HG03460 (cell line): ENCODE measurements at regions not wholly inside any gene's neighbourhood (a gene's known extent, or its start where the extent isn't known, plus 50 kb on each side); places are given as distances from the start of the nearest gene placed in this dataset.

ENCODE experiments used
- ATAC-seq: cut with Tn5 transposase; IDR thresholded peaks from one replicate; pipeline ENCODE4 v1.9.1; 2021; ENCODE audit not compliant: unreplicated experiment

DNA sequence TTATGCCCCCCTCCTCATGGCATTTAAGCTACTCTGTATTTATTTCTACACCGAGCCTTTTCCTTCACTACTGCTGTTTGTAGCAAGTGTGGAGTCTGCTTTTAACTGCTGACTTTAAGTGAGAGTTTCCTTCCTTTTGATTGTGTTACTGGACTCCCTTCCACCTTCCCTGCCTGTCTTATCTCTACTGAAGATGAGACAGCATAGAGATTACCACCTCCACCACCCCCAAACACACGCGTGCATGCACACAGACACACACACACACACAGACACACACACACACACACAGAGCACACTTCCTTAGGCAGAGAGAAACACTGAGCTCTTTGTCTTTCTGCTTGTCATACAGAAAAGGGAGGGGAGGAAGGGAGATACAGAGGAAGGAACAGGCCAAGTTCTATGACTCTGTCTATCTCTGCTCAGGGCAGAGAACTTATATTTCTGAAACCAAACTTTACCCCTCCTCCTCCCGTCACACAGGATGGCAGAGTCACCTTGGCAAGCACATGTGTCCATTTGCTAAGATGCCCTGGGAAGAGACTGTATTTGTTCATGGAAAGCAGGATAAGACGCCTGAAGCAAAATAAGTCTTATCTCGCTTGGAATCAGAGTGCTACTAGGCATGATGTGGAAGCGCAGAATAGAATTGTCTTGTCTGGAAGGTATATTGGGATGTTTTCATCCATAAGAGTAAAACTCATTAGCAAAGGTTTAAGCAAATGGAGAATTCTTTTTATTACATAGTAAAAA lies 81.8 kb upstream of the CAV2 start:
- no peak for ATAC-seq

DNA sequence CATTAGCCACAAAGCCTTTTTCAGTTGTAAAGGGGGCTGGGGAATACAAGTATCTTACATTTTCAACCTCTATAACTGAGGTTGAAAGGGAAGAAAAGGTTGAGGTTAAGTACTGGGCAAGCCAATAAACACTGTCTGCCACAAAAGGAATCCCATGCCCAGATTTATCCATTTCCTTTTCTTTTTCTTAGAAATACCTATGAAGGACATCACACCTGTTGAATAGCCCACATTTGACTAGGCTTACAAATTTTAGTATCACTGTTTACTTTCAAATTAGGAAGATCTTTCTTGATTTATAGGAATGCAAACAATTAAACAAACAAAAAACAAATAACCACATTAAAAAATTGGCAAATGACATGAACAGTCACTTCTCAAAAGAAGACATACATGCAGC lies 81.0 kb upstream of the CAV2 start:
- ATAC-seq: no peak

DNA sequence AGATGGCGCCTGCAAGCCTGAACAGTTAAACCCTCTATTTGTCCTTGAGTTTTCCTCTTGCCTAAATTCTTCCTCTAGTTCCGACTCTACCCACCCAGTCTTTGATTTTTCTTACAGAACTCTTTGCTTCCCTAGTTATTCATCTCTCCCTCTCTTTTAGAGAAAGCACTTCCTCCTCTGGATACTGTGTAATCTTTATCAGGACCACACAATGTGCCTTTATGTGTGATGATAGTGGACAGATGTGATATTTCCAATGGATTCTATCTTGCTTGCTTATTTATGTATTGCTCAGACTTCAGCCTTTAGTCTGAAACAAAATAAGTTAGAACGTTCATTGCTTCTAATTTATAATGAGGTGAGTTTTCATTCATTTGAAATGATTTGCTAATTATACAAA lies 79.5 kb upstream of the CAV2 start:
- no peak for ATAC-seq

DNA sequence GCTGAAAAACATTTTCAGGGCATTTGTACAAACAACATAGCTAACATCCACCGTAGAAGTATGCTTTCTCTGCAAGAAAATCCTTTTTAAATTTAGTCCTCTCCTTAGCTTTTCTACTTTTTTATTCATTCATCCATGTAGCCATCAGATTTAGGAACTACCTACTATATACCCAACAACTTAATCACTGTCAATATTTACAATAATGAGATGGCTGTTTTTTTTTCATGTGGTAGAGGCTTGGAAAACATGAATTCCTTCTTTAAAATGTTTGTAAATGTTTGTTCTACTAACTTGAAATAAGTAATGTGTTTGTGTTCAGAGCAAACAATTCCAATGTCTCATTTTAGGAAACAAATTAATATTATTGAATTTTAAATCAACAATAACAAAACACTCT lies 78.2 kb upstream of the CAV2 start:
- ATAC-seq: no peak

DNA sequence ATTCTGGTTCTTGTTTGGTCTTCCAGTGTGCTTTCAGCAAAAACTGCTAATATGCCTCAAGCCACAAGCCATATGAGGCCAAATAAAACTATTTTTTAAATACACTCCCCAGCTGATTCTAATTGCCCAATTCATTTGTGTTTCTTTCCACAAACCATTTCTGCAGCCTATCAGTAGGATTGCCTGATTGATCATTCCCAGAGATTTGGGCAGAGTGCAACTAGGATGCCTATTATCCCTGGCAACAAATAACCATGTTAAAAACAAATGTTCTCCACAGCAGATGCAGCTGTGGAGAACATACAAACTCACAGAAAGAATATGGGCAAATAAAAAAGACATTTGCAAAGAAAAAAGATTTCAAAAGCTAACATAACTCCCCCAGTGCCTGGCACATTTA lies 76.9 kb upstream of the CAV2 start:
- no peak for ATAC-seq

DNA sequence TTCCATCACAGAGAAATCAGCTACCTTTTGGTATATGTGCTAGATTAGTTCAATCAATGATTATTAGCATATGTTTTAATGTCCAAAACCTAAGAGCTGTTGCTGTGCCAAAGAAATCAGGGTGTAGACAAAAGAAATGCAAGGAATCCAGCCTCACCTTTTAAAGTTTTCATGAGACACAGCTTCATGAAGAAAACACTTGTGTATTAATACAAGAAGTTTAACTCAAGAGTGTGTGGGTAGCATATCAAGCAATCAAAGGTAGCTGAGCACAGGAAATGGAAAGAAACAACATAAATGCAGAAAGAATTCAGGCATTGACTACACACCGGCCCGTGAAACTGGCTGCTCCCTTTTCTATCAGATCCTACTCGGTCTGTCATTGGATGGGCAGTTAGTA lies 76.0 kb upstream of the CAV2 start:
- ATAC-seq: no peak

DNA sequence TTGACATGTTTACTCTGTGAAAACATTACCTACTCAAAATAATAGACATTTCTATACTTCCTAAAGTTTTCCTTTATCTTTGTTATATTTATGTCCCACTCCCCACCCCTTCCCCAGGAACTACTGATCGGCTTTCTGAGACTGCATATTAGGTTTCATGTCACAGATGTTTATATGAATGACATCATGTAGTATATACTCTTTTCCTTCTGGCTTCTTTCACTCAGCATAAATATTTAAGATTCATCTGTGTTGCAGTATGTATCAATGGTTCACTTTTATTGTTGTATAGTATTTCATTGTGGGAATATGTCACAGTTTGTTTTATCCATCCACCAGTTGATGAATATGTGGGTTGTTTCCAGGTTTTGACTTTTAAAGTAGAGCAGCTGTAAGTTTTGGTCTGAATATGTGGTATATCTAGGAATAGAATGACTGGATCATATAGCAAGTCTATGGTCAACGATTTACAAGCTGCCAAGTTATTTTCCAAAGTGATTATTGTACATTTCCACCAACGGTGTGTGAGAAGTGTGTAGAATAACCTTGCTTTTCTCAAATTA lies 73.8 kb upstream of the CAV2 start:
- no peak for ATAC-seq

DNA sequence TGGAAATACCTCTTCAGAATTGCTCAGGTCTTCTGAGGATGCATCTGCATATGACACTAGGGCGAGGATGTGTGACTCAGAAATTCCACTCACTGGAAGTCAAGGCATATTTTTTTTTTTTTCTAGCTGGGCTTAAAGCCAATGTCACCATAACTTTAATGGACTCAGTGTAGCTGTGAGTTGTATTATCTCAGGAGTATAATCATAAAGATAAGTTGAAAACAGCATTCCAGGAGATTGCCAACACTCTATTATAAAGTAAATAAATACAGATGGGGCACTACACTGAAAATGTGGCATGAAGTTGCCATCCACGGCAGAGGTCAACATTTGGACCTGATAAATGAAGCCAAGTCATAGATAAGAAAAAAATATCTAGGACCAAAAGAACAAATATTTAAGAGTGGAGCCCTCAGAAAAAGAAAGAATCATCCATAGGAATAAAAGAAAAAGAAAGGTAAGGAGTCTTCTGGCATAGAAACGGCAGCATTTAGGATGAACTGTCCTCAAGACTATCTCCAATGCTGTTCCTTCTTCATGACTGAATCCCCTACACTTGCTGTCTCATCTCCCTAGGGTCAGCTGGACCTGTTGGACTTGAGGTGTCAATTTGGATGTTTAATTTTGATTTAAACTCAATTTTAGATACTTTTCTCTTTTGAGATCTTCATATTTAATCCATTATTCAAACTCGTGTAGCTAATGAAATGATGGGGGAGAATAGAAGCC lies 72.9 kb upstream of the CAV2 start:
- no peak for ATAC-seq

DNA sequence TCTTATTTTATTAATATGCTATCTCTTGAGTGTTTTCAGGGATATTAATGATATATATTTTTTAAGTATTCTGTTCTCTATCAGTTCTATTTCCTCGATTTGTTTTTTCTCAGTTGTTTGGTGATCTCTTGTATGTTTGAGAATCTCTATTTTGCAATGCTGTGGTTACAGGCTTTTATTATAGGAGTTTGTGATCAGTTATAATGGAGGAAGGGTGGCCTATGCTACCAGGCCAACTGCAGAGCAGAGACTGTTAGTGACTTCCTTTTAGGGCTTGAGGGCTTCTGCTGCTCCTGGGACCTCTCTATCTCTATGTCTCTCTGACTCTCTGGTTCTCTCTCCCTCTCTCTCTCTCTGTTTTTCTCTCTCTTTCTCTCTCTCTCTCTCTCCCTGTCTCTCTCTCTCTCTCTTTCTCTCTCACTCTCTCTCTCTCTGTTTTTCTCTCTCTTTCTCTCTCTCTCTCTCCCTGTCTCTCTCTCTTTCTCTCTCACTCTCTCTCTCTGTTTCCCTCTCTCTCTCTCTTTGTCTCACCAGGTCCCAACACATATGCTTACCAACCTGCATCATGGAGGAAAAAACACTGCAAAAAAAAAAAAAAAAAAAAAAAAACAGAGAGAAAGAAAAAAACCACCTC lies 69.4 kb upstream of the CAV2 start:
- no peak for ATAC-seq

DNA sequence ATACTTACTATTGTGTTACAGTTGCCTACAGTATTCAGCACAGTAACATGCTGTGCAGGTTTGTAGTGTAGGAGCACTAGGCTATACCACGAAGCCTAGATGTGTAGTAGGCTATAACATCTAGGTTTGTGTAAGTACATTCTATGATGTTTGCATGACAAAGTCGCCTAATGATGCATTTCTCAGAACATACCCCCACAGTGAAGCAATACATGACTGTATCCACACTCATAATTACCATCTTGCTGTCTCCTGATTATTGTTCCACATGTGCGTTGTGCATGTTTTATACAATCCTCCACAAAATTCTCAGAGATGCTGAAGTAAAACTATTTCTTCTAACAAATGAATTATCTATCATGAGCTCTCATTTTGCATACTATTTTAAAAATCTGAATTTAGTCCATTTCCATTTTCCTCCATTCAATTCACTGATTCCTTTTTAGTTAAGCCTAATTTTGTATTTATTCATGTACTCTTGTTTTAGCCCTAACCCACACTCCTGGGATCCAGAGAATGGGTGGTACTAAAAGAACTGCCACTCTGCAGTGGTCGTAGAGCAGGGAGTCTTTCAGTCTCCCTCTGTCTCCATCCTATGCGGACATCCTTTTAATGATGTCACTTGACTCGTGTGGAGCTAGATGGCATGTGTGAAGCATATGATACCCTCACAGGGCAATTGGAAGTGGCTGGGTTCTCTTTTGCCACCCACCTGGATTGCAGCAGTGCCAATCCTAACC lies 67.6 kb upstream of the CAV2 start:
- ATAC-seq: no peak

DNA sequence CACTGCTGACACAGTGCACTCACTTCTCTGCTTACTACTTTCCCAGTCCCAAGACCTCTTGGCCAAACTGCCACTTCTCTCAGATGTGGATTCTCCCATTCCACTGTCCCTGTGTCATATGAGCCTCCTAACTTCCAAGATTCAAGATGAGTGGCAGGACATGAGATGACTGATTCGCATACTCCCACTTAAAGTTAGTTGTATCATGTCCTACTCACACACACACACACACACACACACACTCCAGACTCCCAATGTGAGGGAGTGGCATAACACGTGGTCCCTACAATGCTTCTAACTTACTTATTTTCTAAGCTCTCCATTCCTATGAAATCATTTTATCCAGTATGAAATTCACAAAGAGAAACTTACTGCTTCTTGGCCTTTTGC lies 67.0 kb upstream of the CAV2 start:
- ATAC-seq: no peak

DNA sequence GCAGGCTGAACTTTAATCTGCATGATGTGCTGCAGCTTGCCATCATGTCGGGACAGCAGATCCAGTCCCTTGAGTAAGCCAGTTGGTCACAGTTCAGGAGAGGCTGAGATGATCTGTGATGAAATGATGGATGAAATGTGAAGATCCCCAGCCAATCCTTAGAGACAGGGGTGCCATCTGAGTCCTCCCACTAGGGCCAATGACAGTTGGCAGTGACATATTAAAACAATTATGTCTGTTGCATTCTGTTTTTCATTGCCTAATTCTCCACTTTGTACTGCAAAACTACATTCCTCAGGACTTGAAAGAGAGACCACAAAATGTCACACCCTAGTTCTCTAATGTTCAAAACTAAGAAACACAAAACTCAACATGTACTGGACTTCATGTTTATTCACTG lies 66.3 kb upstream of the CAV2 start:
- no peak for ATAC-seq

DNA sequence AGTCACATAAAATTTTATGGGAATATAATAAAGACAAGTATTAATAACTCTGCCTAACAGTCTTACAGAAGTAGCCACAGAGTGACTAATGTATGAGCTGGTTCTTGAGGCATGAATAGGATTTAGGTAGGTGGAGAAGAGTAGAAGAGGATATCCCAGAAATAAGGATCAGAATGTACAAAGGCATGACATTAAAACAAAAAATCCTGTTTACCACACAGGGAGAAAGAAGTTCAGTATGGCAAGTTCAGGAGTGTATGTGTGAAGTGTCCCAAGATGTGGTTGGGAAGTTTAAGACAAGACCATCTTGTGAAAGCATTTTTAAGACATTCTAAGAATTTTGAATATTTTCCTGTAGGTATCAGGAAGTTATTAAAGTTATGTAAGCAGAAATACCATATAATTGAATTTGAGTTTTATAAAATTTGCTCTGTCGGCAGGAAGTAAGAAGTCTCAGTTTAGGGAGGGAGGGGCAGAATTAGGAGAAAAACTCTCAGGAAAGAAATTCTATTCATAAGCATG lies 64.7 kb upstream of the CAV2 start:
- no peak for ATAC-seq

DNA sequence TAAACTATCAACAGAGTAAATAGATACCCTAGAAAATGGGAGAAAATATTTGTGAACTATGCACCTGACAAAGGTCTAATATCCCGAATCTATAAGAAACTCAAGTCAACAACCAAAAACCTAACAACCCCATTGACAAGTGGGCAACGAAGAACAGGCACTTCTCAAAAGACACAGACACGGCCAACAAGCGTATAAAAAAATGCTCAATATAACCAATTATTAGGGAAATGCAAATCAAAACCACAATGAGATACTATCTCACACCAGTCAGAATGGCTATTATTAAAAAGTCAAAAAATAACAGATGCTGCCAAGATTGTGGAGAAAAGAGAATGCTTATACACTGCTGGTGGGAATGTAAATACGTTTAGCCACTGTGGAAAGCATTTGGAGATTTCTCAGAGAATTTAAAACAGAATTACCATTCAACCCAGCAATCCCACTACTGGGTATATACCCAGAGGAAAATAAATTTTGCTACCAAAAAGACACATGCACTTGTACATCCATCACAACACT lies 63.2 kb upstream of the CAV2 start:
- no peak for ATAC-seq

DNA sequence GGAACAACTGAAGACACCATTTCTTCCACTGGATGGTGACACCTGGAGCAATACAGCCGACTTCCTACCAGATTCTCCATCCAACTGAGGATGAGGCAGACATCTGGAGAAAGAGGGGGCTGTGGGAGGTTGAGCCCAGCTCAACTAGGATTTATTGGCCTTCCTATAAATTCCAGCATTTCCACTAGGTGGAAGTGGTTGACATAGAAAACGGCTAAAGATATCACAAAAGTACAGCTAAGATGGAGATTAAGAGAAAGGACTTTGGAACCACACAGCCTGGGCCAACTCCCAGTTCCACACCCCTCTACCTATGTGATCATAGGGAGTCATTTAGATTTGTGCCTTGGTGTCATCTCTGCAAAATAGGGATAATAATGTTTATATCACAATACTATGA lies 61.3 kb upstream of the CAV2 start:
- ATAC-seq: no peak

DNA sequence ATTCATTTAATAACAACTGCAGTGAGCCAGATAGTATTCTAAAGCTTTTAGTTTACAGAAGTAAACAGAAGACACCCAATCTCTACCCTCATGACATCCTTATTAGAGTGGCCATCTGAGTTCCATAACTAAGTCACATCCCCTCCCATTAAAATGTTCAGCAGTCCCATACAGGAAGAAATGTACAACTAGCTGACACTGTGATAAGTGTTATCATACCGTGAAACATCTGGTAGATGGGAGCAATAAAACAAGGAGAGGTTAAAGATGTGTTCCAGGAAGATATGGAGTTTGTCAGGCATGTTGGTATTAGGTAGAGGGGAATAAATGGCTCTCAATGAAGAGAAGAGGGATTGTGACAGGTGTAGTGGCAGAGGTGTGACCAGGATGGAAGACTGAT lies 60.5 kb upstream of the CAV2 start:
- no peak for ATAC-seq

DNA sequence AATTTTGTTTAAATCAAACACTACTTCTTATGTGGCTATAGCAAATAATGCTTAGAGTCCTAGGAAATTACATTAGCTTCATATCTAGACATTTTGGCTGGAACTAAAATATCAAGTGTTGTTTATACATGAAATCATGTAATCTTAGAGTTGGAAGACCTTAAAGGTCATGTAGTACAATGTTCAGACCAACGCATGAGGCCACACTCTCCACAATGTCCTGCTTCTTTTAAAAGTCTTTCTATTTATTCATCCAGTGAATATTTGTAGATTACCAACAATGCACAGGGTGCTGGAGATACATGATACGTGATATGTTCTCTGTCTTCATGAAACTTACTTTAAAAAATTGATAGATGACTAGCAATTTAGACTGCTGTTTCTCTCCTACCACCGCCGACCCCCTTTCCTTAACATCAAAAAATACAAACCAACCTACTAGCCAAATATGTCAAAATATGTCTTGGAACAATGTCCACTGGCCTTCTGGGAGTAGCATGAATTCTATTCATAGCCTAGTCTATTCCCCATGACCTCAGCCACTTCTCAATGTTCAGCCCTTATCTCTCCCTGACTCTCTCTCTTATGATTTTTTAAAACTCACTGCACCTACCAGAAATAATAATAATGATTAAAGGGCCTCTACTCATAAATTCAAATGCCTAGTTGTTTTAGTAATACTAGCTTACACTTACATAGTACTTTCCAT lies 59.5 kb upstream of the CAV2 start:
- ATAC-seq: no peak

DNA sequence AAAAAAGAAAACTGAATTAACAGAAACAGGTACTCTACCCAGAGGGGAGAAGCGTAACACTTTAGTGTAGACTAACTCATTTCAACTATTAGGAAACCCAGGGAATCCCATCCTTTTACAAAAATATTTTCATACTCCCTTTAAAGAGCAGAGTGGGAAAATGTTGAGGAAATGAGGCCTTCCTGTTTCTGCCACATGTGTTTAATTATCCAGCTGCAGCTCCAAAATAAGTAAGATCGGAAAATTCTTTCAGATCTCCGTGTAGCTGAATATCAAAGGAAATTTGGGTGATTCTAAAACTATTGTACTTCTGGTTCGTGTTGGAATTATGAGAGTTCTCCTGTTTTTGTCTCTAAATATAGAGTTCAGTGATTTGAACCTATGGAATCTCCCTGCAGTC lies 58.0 kb upstream of the CAV2 start:
- ATAC-seq: no peak

DNA sequence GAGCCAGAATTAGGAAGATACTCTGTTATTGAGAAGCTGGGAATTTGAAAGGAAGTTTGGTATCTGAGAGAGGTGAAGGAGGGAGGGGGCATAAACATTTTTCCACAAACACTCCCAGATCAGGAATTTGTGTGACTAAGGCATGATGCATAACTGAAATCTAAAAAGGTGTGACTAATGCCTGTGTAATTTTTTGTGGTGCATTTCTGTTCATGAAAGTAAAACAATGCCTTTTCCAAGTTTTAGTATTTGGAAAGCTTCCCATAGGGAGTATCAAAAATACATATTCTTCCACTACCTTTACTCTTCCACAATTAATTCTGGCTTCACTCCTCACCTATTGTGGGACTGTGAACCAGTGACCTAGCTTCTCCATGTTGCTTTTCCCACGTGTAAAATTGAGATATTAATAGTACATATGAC lies 56.4 kb upstream of the CAV2 start:
- no peak for ATAC-seq

DNA sequence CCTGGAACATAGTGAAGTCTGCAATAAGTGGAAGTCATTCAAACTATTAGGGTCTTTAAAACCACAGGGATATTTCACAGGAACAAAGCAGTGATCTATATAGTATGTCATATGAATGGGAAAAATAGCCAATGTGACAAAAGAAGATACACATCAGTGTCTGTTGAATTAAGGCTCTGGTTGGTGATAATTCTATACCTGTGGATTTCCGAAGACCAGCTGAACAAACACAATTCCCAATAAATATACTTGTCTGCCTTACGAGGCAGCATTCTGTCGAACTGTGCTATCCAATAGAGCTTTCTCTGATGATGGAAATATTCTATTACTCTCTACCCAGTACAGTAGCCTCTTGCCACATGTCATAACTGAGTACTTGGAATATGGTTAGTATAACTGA lies 55.9 kb upstream of the CAV2 start:
- no peak for ATAC-seq
